Left cardiac atrium (tissue), 4 donors: ENCODE measurements at regions not wholly inside any gene's neighbourhood (a gene's known extent, or its start where the extent isn't known, plus 50 kb on each side); places are given as distances from the start of the nearest gene placed in this dataset.

Experiments
- ATAC-seq, 2 donors: fragments of 200-7000 bp; cut with Tn5 transposase; one replicate each; pipeline ENCODE4 v1.9.1; 2020; ENCODE audit warnings: mild to moderate bottlenecking in 2 of 2, moderate library complexity in 2 of 2
- DNase-seq: peaks from one replicate; pipeline ENCODE4 v3.0.0-alpha.2; 2020
- intact Hi-C, 2 donors: fragments of 100-400 bp; cut with DNase I; formaldehyde crosslinking; loops; one replicate each; pipeline versions ENCODE4 v1.14.1 to v1.15.1; 2022 to 2023
- donor health status: DM: no; HTN: yes; CAD: no.
- donor health status: DM: no; HTN: yes; CAD: no; lungs with severe emphysema.
- donor health status: DM: yes; HTN: yes; CAD: no.
- donor health status: Dilated cardiomyopathy.

DNA sequence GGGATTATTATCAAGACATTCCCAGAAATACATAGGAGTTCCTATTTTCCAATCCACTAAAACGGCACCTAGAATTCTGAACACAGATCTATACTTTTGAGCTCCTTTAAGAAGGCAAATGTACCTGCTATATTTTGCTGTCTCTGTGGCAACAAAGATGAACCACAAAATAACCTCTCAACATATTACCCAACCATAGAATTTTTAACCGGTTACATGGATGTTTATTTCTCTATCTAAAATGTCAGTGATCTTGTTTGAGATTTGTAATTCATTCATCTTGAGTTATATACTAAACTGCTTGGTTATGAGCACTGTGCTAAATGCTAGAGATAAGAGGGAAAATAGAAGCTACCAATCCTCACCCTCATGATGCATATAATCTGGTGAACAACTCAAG lies 117.5 kb upstream of the HMGCLL1 start:
- ATAC-seq: no peak
- intact Hi-C loops: no loop called here
- DNase-seq: no peak

DNA sequence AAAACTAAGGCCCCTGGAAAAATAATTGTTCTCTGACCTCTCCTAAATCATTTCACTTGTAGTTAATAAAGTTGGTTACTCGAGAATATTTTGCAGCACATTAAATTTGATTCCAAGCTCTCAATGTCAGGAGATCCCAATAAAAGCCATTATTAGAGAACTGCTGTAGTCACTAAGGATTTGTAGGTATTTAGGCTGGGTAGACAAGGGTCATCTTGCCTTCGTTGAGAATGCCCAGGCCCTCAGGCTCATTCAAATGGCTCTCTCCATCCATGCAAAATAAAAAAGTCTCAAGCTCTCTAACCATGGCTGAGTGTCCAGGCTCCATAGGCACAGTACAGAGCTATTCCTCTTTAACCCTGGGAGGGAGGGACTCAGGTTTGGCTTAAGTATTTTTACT lies 117.0 kb upstream of the HMGCLL1 start:
- DNase-seq (no peak), ATAC-seq (no peak)
- intact Hi-C loops: no loop called here

DNA sequence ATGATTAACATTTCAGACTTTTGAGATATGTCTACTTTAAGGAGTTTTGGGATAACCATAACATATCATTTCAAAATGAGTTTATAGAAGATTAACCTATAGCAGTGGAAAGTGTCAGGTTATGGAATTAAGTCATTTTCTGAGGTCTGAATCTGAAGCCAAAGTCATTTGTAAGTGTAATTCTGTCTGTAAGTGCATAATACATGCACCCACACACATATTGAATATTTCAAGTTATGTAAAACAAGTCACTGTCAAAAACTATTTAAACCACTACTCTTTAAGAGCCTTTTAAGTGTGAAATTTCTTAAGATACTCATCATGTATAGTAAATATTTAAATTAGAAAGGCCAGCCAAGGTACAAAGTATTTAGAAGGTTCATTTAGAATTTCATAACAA lies 115.8 kb upstream of the HMGCLL1 start:
- intact Hi-C loops: no loop called here
- DNase-seq: no peak
- ATAC-seq: no peak

DNA sequence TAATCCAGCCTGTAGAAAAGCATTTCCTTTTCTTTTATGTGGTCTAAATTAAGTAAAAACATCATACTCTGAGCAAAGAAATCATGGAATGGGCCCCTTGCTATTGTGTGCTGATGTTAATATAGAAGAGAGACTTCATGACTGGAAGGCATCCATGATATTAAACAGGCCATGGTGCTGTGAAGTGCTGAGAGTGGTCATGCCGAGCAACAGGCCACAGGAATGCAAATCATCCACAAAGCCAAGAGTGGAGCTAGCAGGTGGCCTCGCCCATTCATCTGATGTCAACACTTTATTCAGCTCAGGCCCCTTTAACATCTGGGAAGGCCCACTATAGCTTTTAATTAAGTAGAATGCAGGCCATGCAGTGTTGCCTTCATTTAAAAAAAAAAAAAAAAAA lies 115.2 kb upstream of the HMGCLL1 start:
- DNase-seq (no peak), ATAC-seq (peak; percentile 64 to 84)
- intact Hi-C loops: no loop called here

DNA sequence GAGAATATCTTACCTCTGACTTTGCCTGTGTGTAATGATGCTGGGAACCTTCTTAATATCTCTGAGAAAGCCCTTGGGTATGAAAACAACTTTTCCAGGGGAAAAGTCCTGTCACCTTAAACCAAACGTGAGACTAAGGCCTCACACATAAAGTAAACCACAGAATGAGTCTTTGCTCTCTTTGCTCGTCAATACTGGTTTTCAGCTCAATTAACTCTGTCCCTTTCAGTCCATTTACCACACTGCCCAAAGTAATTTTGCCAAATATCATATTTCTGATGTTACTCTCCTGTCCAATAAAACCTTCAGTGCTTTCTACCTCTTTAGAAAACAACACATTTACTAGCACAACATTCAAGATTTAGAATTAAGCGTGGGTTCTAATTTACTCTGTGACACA lies 100.5 kb upstream of the HMGCLL1 start:
- ATAC-seq (no peak), DNase-seq (no peak)
- intact Hi-C loops: no loop called here

DNA sequence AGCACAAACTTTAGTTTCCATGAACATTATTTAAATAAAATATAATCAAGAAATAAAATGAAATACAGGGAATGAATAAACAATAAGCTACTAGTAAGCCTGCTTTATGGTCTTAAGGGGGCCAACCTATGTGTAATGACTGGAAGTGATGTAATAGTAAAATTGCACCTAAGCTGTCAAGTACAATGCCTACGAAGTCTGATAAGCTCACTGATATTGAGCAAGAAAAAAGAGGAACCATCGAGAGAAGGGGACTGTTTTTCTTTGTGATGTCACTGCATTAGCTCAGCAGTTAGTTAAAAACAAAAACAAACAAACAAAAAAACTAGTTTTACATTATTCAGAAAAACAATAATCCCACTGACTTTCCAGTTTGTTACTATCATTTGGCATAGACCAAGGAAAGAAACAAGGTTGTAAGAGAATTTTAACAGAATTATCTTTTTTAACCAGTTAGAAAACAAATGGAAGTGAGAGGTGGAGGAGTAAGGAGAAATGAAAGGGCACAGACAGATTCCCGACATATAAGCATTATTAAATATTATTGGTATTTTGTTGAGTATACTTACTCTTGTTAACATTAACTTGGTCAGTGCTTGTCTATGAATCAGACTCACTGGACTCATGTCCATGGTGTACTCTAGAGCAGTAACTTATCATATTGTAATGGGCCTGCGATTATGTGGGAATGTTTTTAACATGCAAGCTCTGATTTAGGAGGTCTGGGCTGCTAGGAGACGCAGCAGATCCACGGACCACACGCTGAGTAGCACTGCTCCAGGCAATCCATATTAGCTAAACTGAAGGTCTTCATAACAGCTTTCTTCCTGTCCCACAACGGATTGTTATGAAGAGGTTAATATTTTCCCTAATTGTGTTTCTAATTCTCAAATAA lies 99.6 kb upstream of the HMGCLL1 start:
- ATAC-seq (no peak), DNase-seq (no peak)
- intact Hi-C loops: no loop called here

DNA sequence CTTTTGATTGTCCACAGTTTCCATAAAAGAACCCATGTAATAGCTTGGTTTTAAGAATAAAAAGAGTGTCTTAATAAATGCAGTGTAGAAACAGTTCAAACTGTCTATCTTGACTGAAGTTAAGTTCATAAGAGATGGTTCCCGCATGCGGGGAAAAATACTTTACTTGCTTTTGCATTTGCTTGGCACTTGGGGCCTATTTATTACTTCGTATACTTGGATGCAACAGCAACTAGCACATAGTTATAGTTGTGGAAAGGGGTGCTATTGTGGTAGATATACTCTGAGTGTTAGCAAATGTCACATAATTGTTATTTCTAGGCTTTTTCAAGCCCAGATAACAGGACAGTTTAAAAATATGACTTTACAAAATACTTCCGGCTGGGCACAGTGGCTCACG lies 97.7 kb upstream of the HMGCLL1 start:
- intact Hi-C loops: no loop called here
- no peak for ATAC-seq

DNA sequence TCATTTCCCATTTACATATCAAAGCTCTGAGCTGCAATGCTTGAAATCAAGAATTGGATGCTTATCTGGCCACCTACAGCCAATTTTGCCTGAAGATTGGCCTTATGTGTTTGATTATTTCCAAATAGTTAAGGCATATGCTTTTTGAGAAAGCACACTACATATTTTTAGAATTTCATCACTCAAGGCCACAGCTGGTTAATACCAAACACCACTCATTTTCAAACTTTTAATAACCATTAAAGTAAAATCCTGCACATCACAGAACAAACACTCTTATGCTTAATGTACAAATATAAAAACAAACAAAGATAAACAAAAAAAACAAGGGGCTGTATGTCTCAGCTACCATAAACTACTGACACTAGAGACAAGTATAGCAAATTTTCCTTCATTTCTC lies 96.9 kb upstream of the HMGCLL1 start:
- intact Hi-C loops: no loop called here
- DNase-seq (no peak), ATAC-seq (no peak)

More for the DNA sequence above, 97.7 kb upstream of the HMGCLL1 start:
- no peak for DNase-seq

DNA sequence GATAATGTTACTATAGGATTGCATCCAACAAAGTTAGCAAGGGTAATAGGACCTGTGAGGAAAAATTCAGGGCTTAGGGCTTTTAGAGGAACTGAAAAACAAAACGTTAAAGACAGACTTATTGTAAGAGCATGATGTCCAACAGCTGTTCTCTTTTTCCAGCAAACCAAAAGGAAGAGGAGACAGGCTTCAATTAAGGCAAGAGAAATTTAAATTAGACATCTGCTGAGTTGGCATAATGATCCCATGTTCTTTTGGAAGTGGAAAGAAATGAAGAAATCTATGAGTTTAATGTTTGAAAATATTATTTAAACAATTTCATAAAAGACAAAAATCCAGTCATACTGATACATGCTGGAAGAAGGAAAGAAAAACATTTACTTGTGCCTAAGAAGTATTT lies 95.7 kb upstream of the HMGCLL1 start:
- DNase-seq (no peak), ATAC-seq (no peak)
- intact Hi-C loops: no loop called here

DNA sequence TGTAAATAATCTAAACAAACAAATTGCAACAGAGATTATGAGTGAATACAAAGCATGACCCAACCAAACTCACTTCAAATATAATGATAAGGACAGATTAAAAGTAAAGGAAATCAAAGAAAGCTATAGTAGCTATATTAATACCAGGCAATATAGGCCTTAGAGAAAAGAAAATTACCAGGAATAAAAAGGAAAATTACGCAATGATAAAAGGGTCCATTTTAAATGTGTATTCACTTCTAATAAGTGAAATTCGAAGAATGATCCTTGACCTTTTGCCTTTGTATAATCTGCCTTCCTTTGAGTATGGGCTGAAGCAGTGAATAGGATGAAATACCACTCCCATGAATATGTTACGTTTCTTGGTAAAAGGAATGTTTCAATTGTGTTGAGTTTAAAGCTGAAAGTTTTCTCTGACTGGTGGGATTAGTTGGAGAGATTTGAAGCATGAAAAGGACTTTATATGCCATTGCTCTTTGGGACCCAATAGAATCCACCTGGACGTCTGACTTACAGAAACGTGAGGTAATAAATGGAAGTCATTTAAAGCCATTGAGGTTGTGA lies 91.9 kb upstream of the HMGCLL1 start:
- ATAC-seq (no peak), DNase-seq (no peak)
- intact Hi-C loops: no loop called here

DNA sequence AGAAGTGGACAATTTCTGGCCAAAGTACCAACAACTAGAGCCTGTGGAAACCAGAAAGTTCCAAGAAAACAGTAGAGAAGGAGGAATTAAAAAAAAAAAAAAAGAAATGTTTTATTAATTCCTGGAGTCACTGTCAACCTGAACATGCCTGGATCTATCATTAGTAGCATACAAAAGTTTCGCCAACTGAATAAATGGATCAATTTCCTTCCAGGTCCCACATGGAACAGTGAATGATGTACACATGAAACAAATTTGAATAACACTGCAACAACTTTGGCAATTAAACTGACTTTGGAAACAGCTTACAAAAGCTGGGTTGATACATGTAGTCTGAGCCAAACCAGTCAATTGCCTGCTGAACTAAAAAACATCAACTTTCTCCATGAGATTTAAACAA lies 90.0 kb upstream of the HMGCLL1 start:
- no peak for ATAC-seq
- intact Hi-C loops: no loop called here
- no peak for DNase-seq

DNA sequence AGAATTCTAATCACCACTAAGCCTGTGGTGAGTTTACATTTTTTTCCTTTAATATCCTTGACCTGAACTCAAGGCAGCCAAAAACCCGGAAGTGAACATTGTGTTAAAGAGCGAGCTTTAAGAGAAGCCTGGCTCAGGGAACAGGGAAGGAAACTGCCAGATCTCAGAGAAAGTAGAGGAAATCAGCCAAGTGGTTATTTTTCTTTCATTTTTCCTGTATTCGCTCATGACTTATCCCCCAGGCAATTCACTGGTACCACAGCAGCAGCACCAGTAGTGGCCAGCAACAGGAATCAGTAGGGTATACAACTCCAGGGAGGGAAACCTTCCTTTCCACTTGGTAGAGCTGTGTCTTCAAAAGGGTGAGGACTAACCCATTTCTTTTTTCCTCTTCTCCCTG lies 89.6 kb upstream of the HMGCLL1 start:
- DNase-seq: no peak
- intact Hi-C loops: no loop called here
- peak; percentile 51 to 57 for ATAC-seq

DNA sequence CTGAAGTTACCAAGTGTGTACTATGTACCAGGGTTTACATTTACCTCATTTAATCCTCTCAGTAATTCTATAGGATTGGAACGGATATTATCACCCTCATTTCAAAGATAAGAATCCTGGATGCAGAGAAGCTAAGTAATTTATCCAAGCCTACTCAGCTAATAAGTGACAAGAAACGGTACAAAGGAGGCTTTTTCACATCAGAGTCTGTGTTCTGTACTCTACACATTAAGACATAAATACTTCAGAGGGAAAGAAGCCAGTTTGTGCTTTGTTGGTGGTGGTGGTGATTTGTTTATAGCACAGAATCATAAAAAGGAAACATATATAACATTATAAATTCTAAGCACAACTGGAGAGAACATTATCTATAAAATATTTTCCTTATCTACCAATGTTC lies 88.3 kb upstream of the HMGCLL1 start:
- ATAC-seq (no peak), DNase-seq (no peak)
- intact Hi-C loops: no loop called here

DNA sequence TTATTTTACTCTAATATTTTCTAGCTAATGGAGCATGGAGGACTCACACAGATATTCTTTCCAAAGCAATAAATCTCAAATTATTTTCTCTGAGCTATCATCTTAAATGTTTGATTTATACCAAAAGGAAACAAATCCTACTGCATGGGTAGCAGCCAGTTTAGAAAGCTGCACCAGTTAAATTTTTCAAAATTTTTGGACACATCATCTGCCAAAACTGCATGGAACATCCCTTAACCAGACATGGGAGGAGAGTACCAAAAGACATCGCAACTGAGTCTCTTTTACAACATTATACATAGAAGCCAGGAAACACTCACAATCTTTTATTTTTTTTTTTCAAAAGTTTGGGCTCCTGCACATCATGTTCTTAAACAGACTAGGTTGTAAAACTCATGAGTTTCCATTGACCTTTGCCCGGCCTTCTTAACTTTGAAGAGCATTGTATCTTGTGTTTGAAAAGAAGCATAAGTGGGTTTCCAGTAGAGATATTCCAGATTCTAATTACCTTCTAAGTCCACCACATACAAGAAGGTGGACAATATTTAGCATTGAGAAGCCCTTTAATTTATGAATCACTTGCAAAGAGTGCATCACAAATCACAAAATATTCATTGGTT lies 87.7 kb upstream of the HMGCLL1 start:
- DNase-seq: no peak
- intact Hi-C loops: no loop called here
- ATAC-seq: no peak

DNA sequence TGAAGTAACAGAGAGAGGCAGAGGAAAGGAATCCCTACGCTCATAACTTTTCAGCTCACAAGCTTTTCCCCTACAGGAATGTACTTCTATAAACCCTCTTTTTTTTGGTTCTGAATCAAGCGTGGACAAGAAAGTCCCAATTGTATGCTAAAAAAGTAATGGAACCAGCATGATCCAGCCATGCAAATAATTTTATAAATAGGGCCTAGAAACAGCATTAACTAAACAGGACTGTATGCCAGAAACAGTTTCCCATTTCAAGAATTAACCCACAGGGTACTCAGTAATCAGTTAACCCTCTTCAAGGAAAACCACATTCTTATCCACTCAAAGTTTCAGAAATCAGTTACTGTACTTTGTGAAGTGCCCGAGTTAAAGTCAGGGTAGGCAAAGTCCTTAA lies 87.0 kb upstream of the HMGCLL1 start:
- no peak for ATAC-seq
- intact Hi-C loops: no loop called here
- DNase-seq: no peak

DNA sequence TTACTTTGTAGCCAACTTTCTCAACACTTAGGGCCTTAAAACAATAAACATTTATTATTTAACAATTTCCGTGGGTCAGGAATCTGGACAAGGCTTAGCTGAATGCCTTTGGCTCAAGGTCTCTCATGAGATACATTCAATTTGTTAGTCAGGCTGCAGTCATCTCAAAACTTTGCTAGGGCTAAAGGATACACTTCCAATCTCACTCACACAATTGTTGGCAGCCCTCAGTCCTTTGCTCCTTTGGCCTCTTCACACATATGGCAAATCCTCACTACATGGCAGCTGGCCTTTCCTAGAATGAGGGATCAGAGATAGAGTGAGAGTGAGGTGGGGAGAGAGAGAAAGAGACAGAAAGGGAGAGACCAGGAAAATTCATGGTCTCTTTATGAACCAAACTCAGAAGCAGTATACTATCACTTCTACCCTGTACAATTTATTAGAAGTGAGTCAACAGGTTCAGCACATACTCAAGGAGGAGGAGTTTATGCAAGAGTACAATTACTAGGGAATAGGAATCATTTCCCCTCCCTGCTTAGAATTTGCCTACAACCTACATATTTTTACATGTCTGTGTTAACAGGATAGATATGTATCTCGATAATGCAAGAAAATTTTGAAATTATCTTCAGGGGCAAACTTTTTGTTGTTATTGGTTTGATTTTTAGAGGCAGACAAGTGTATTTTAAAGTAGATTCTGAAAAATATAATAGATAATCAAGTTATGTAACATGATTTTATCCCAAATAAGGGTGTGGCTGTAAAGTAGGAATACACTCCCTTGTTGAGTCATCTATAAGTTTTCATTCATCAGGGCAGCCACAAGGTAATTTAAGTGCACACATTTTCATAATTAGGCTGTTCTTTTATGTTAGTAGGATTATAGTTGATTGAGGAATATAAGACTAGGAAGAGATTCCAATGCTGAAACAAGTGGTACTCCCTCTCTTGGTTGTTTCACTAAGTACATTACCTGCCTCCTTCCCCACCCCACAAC lies 85.9 kb upstream of the HMGCLL1 start:
- intact Hi-C loops: no loop called here
- ATAC-seq (peak in 1 of 2 donors; percentile 63), DNase-seq (no peak)

DNA sequence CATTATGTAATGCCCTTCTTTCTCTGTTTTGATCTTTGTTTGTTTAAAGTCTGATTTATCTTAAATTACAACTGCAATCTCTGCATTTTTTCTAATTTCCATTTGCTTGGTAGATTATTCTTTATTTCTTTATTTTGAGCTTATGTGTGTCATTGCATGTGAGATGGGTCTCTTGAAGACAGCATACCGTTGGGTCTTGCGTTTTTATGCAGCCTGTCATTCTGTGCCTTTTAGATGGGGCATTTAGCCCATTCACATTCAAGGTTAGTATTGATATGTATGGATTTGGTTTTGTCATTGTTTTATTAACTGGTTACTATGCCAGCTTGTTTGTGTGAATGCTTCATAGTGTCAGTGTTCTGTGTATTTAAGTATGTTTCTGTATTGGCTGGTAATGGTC lies 84.9 kb upstream of the HMGCLL1 start:
- no peak for ATAC-seq

DNA sequence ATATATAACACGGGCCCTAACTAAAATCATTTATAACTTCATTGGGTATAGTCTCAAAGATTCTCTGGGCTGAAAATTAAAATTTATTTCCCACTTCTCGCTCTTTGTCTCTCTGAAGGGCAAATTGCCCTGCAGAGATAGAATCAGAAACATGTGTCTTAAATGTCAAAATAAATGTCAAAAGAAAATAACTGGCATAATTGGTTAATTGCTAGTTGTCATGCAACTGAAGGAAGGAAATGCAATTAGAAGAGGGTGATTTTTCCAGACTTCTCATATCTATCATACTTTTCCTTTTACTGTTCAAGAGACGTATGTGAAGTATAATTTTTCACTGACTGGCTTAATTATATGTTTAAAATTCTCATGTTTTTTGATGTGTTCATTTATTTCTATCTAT lies 80.3 kb upstream of the HMGCLL1 start:
- ATAC-seq (no peak), DNase-seq (no peak)
- intact Hi-C loops: no loop called here

More for the DNA sequence above, 84.9 kb upstream of the HMGCLL1 start:
- intact Hi-C loops: no loop called here
- no peak for DNase-seq

DNA sequence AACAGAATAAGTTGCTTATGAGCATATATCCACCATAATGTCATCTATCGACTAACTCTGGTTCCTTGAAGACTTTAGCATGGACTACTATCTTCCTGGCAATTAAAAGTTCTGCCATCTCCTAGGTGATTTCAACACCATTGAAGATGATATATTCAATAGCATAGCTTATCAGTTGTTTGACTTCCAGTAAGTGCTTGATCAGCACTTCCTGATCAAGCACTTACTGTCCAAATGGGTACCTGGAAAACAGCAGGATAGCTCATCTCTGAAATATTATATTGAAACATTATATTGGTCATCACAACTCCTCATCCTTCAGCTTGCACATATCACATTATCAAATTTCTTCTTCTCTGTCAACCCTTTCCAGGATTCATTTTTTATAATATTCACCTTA lies 75.5 kb upstream of the HMGCLL1 start:
- no peak for DNase-seq
- intact Hi-C loops: no loop called here
- ATAC-seq: no peak

DNA sequence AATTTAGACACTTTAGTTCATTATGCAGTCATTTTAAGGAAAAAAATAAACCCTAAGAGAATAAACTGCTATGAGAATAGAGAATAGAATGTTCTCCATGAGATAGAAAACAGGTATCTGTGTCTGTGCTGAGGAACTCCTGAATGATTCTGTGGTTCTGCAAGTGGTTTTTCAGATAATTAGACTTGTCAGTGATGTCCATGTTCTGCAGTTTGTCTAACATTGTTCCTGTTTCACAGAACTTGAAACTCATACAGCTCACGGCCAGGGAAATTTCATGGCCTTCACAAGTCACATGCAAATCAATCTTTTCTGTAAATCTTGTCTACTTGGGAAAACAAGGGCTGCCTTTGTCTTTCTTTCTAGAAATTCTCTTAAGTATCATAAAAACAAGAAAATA lies 73.4 kb upstream of the HMGCLL1 start:
- no peak for ATAC-seq
- no peak for DNase-seq
- intact Hi-C loops: no loop called here
